ENCODE measurements at regions not wholly inside any gene's neighbourhood (a gene's known extent, or its start where the extent isn't known, plus 50 kb on each side); places are given as distances from the start of the nearest gene placed in this dataset.

DNA sequence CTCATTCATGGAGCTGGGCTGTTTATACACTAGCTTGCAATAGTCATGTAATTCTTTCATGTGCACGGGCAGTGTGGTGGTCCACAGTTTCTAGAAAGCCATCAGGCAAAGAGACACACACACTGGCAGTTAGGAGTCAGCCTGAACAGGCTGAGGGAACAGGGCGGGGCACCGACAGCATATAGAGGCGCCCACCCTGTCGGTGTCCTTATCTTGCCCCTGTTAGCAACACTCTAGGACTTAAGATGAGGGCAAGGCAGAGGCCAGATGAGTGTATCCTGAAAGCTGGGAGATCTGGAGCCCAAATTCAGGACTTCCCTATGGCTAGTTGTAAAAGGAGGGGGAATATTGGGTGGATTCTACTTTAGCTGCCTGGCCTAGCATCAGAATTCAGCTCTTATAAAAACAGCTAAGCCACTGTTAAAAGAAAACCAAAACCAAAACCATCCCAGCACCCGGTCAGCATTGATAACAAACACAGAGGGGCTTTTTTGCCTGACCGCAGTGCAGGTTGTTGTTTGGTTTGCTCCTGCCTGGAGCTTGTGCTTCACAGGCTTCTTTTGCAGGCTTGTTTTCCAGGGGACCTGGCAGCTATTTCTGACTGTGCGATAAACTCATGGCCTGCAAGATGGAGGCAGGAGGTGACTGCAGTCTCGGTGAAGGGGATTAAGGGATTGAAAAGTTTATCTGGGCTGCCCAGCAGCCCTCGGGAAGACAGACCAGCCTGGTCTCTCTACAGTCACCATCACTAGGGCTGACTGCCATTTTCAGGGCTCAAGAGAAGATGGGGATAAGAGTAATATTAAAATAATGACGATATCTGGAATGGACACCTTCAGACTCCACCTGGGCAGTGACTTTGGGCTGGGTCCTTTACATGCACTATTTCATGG is 638.9 kb downstream of the MID1IP1 start:
- TF ChIP-seq RAD21 (IDR thresholded peaks at IDR 0.05; ENCODE audit: low read depth) (no peak), CEBPB (IDR thresholded peaks at IDR 0.05) (no peak), EP300 (IDR thresholded peaks at IDR 0.05; ENCODE audit: borderline replicate concordance) (no peak), TEAD4 (IDR thresholded peaks at IDR 0.05) (no peak)
- TF ChIP-seq, protein P1, sequence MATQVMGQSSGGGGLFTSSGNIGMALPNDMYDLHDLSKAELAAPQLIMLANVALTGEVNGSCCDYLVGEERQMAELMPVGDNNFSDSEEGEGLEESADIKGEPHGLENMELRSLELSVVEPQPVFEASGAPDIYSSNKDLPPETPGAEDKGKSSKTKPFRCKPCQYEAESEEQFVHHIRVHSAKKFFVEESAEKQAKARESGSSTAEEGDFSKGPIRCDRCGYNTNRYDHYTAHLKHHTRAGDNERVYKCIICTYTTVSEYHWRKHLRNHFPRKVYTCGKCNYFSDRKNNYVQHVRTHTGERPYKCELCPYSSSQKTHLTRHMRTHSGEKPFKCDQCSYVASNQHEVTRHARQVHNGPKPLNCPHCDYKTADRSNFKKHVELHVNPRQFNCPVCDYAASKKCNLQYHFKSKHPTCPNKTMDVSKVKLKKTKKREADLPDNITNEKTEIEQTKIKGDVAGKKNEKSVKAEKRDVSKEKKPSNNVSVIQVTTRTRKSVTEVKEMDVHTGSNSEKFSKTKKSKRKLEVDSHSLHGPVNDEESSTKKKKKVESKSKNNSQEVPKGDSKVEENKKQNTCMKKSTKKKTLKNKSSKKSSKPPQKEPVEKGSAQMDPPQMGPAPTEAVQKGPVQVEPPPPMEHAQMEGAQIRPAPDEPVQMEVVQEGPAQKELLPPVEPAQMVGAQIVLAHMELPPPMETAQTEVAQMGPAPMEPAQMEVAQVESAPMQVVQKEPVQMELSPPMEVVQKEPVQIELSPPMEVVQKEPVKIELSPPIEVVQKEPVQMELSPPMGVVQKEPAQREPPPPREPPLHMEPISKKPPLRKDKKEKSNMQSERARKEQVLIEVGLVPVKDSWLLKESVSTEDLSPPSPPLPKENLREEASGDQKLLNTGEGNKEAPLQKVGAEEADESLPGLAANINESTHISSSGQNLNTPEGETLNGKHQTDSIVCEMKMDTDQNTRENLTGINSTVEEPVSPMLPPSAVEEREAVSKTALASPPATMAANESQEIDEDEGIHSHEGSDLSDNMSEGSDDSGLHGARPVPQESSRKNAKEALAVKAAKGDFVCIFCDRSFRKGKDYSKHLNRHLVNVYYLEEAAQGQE (IDR thresholded peaks at IDR 0.05; ENCODE audit: low read depth) = no peak
- TF ChIP-seq, protein P2, sequence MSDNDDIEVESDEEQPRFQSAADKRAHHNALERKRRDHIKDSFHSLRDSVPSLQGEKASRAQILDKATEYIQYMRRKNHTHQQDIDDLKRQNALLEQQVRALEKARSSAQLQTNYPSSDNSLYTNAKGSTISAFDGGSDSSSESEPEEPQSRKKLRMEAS (IDR thresholded peaks at IDR 0.05) = no peak
- TF ChIP-seq, protein P3, sequence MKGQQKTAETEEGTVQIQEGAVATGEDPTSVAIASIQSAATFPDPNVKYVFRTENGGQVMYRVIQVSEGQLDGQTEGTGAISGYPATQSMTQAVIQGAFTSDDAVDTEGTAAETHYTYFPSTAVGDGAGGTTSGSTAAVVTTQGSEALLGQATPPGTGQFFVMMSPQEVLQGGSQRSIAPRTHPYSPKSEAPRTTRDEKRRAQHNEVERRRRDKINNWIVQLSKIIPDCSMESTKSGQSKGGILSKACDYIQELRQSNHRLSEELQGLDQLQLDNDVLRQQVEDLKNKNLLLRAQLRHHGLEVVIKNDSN (IDR thresholded peaks at IDR 0.05) = no peak

Data from Ishikawa (cell line).